Suppressor macrophage treated with lipopolysaccharide for 1 hour (primary cell): ENCODE measurements at regions not wholly inside any gene's neighbourhood (a gene's known extent, or its start where the extent isn't known, plus 50 kb on each side); places are given as distances from the start of the nearest gene placed in this dataset.

ENCODE experiments used
- DNase-seq, 3 donors: peaks; one replicate each; pipeline ENCODE4 v3.0.0-alpha.2; 2020 to 2022

GRCh38 chr3:68151359-68151758 lies 496.9 kb upstream of the SUCLG2 start:
- no peak for DNase-seq

GRCh38 chr3:68148447-68148846 lies 494.0 kb upstream of the SUCLG2 start:
- DNase-seq = no peak

GRCh38 chr3:68142441-68142840 lies 488.0 kb upstream of the SUCLG2 start:
- no peak for DNase-seq

- no peak for DNase-seq
Observed at GRCh38 chr3:68139897-68140296, 485.5 kb upstream of the SUCLG2 start.

- no peak for DNase-seq
Observed at GRCh38 chr3:68136411-68136810, 482.0 kb upstream of the SUCLG2 start.

GRCh38 chr3:68135067-68135466 lies 480.7 kb upstream of the SUCLG2 start:
- no peak for DNase-seq

- DNase-seq = no peak
Observed at GRCh38 chr3:68129065-68129464, 474.7 kb upstream of the SUCLG2 start.

- no peak for DNase-seq
Observed at GRCh38 chr3:68123231-68123630, 468.8 kb upstream of the SUCLG2 start.

- no peak for DNase-seq
Observed at GRCh38 chr3:68121287-68121686, 466.9 kb upstream of the SUCLG2 start.

GRCh38 chr3:68116580-68116979 lies 462.2 kb upstream of the SUCLG2 start:
- DNase-seq = no peak

GRCh38 chr3:68103811-68104210 lies 449.4 kb upstream of the SUCLG2 start:
- no peak for DNase-seq

- DNase-seq = no peak
Observed at GRCh38 chr3:68090571-68090970, 436.2 kb upstream of the SUCLG2 start.

GRCh38 chr3:68089572-68090011 lies 435.2 kb upstream of the SUCLG2 start:
- DNase-seq = no peak

GRCh38 chr3:68088636-68089035 lies 434.2 kb upstream of the SUCLG2 start:
- DNase-seq = no peak

GRCh38 chr3:68088216-68088615 lies 433.8 kb upstream of the SUCLG2 start:
- DNase-seq = no peak

GRCh38 chr3:68072062-68072461 lies 417.6 kb upstream of the SUCLG2 start:
- no peak for DNase-seq

GRCh38 chr3:68070186-68070585 lies 415.8 kb upstream of the SUCLG2 start:
- no peak for DNase-seq

- no peak for DNase-seq
Observed at GRCh38 chr3:68067314-68067713, 412.9 kb upstream of the SUCLG2 start.

GRCh38 chr3:68062926-68063325 lies 408.5 kb upstream of the SUCLG2 start:
- DNase-seq = no peak

GRCh38 chr3:68060910-68061309 lies 406.5 kb upstream of the SUCLG2 start:
- no peak for DNase-seq

- no peak for DNase-seq
Observed at GRCh38 chr3:68060191-68060590, 405.8 kb upstream of the SUCLG2 start.

- DNase-seq = no peak
Observed at GRCh38 chr3:68059628-68060152, 405.3 kb upstream of the SUCLG2 start.

GRCh38 chr3:68057637-68058320 lies 403.4 kb upstream of the SUCLG2 start:
- peak in 2 of 3 donors; percentile 0 to 3 for DNase-seq

GRCh38 chr3:68056556-68056955 lies 402.1 kb upstream of the SUCLG2 start:
- DNase-seq = no peak

- no peak for DNase-seq
Observed at GRCh38 chr3:68055215-68055614, 400.8 kb upstream of the SUCLG2 start.
